ENCODE measurements at regions not wholly inside any gene's neighbourhood (a gene's known extent, or its start where the extent isn't known, plus 50 kb on each side); places are given as distances from the start of the nearest gene placed in this dataset.

DNA sequence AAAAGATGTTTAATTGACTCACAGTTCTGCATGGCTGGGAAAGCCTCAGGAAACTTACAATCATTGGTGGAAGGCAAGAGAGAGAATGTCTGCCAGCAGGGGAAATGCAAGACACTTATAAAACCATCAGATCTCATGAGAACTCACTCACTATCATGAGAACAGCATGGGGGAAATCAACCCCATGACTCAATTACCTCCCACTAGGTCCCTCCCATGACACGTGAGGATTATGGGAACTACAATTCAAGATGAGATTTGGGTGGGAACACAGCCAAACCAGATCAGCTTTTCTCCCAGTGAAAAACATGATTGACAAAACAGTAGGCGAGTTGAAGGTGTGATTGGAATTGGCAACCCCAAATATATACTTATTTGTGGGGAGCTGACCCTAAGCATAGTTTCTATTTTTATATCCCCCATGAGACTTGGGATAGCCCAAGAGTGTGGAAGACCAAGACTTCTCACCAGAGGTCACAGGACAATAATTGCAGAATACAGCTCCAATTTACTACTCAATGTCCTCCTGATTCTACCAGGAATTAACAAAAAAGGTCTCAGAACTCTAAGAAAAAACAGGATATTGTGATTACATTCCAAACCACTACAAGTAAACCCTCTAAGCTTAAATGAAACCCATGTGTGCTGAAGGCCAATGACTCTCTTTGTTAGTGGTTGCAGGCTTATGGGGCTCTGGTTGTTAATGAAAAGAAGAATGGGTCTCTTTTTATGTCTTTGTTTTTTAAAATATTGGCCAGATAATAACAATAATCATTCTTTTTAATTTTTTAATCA lies 96.1 kb upstream of the PIK3C3 start:
- ATAC-seq (no peak), DNase-seq (no peak)
- H3K9me3 ChIP-seq: no peaks in the 10 kb centered on the region
- H3K27me3 ChIP-seq (ENCODE audit: low read depth): no peaks in the 10 kb centered on the region
- no peak overlapping the region for H3K4me3 ChIP-seq
- intact Hi-C loops (cut with DNase I): no loop called here
- H3K27ac ChIP-seq: no peak overlapping the region
- TF ChIP-seq CTCF (IDR thresholded peaks at IDR 0.05): no peak
- no peaks in the 10 kb centered on the region for H3K36me3 ChIP-seq
- no peaks in the 10 kb centered on the region for H3K4me1 ChIP-seq

GRCh38 chr18:41853280-41853679 lies 101.8 kb upstream of the PIK3C3 start:
- Histone ChIP-seq H3K9me3 (no peaks in the 10 kb centered on the region), H3K4me3 (no peak overlapping the region), H3K4me1 (no peaks in the 10 kb centered on the region), H3K27ac (no peak overlapping the region), H3K36me3 (no peaks in the 10 kb centered on the region), H3K27me3 (ENCODE audit: low read depth) (no peaks in the 10 kb centered on the region)
- TF ChIP-seq CTCF (IDR thresholded peaks at IDR 0.05): no peak
- ATAC-seq (no peak), DNase-seq (no peak)
- intact Hi-C loops (cut with DNase I): no loop called here

DNA sequence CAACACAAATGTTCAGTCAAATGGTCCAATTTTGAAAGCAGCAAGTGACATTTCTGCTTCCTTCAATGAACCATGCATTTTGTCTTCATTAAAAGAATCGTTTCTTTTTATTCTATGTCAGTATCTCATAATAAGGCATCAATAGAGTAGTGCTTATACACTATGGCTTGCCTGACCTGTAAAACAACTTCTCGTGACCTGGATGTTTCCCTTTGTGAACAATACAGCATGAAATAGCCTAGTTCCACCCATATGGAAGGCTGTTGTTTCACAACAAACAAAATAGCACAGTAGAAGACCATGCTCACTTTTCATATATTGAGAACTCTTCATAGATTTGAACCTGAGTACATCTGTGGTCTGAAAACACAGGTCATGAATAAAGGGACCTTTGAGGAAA lies 104.3 kb upstream of the PIK3C3 start:
- H3K4me3 ChIP-seq: no peak overlapping the region
- ATAC-seq (no peak), DNase-seq (no peak)
- TF ChIP-seq CTCF (IDR thresholded peaks at IDR 0.05): no peak
- no peaks in the 10 kb centered on the region for H3K4me1 ChIP-seq
- no peaks in the 10 kb centered on the region for H3K9me3 ChIP-seq
- no peaks in the 10 kb centered on the region for H3K27me3 ChIP-seq (ENCODE audit: low read depth)
- no peak overlapping the region for H3K27ac ChIP-seq
- intact Hi-C loops (cut with DNase I): no loop called here
- H3K36me3 ChIP-seq: no peaks in the 10 kb centered on the region

- ATAC-seq: no peak
- Histone ChIP-seq H3K9me3 (no peaks in the 10 kb centered on the region), H3K4me3 (no peak overlapping the region), H3K36me3 (no peaks in the 10 kb centered on the region), H3K27ac (no peak overlapping the region), H3K27me3 (ENCODE audit: low read depth) (no peaks in the 10 kb centered on the region), H3K4me1 (no peaks in the 10 kb centered on the region)
- intact Hi-C loops (cut with DNase I): no loop called here
- DNase-seq: no peak
- TF ChIP-seq CTCF (IDR thresholded peaks at IDR 0.05): no peak
Measured at GRCh38 chr18:41849632-41850031, 105.4 kb upstream of the PIK3C3 start.

- TF ChIP-seq CTCF (IDR thresholded peaks at IDR 0.05): no peak
- Histone ChIP-seq H3K27me3 (ENCODE audit: low read depth) (no peaks in the 10 kb centered on the region), H3K36me3 (no peaks in the 10 kb centered on the region), H3K4me1 (no peaks in the 10 kb centered on the region), H3K4me3 (no peak overlapping the region), H3K9me3 (no peaks in the 10 kb centered on the region), H3K27ac (no peak overlapping the region)
- intact Hi-C loops (cut with DNase I): no loop called here
- ATAC-seq (no peak), DNase-seq (no peak)
Measured at GRCh38 chr18:41845563-41845962, 109.5 kb upstream of the PIK3C3 start.
